ENCODE measurements at regions not wholly inside any gene's neighbourhood (a gene's known extent, or its start where the extent isn't known, plus 50 kb on each side); places are given as distances from the start of the nearest gene placed in this dataset.

DNA sequence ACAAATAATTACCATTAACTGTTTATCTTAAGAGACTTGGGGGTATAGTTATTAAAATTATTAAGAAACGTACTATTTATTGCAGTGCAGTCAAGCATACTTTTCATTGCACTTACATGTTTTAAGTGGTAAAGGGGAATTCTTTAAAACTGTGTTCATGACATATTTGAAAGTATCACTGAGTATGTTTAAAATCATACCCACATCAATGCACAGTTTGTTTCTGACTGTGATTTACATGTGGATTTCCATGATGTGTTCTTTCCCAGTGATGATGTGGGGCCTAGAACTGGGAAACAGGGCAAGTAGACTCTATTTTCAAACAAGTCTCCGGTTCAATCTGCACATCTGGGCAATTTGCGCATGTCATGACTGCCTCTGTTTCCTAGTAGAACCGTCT, 340.5 kb upstream of the OBI1 start:
- ChIA-PET POLR2A (interaction anchor here (0.7 kb wide), 1 partner anchor 629 kb away, joined by 3 read pairs; no protein-coding TSS in a partner anchor), CTCF (ENCODE audit: unreplicated experiment) (no interaction called here)
- no peak overlapping the region for H3K27ac ChIP-seq (ENCODE audit: low read depth, low read length, poor library complexity, severe bottlenecking)
- no peaks in the 10 kb centered on the region for H4K20me1 ChIP-seq (ENCODE audit: insufficient read depth, low read length)
- no peak overlapping the region for H2AFZ ChIP-seq (ENCODE audit: low read length)
- no peaks in the 10 kb centered on the region for H3K9me3 ChIP-seq (ENCODE audit: low read length)
- H3K79me2 ChIP-seq (ENCODE audit: insufficient read depth, low read depth, low read length) = no peaks in the 10 kb centered on the region
- DNase-seq (ENCODE audit: low spot score) = no peak
- no peaks in the 10 kb centered on the region for H3K9me2 ChIP-seq (ENCODE audit: insufficient read depth, low read length)
- no TSS peak for BruUV-seq (replicated peaks)
- intact Hi-C loops (cut with micrococcal nuclease; ENCODE audit: unreplicated experiment) = no loop called here
- H3K4me3 ChIP-seq (ENCODE audit: low read depth, low read length, poor library complexity, severe bottlenecking) = no peak overlapping the region
- no peaks in the 10 kb centered on the region for H3K36me3 ChIP-seq (ENCODE audit: insufficient read depth, low read length)
- no peaks in the 10 kb centered on the region for H3K4me1 ChIP-seq (ENCODE audit: insufficient read depth, low read length, poor library complexity, severe bottlenecking)
- TF ChIP-seq EZH2phosphoT487 (IDR thresholded peaks at IDR 0.05; ENCODE audit: borderline replicate concordance, low read depth, low read length) = no peak
- TF ChIP-seq, protein P1, sequence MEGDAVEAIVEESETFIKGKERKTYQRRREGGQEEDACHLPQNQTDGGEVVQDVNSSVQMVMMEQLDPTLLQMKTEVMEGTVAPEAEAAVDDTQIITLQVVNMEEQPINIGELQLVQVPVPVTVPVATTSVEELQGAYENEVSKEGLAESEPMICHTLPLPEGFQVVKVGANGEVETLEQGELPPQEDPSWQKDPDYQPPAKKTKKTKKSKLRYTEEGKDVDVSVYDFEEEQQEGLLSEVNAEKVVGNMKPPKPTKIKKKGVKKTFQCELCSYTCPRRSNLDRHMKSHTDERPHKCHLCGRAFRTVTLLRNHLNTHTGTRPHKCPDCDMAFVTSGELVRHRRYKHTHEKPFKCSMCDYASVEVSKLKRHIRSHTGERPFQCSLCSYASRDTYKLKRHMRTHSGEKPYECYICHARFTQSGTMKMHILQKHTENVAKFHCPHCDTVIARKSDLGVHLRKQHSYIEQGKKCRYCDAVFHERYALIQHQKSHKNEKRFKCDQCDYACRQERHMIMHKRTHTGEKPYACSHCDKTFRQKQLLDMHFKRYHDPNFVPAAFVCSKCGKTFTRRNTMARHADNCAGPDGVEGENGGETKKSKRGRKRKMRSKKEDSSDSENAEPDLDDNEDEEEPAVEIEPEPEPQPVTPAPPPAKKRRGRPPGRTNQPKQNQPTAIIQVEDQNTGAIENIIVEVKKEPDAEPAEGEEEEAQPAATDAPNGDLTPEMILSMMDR (conservative IDR thresholded peaks at IDR 0.05; ENCODE audit: low read length) = no peak
- no peak overlapping the region for H3K4me2 ChIP-seq (ENCODE audit: low read length)

DNA sequence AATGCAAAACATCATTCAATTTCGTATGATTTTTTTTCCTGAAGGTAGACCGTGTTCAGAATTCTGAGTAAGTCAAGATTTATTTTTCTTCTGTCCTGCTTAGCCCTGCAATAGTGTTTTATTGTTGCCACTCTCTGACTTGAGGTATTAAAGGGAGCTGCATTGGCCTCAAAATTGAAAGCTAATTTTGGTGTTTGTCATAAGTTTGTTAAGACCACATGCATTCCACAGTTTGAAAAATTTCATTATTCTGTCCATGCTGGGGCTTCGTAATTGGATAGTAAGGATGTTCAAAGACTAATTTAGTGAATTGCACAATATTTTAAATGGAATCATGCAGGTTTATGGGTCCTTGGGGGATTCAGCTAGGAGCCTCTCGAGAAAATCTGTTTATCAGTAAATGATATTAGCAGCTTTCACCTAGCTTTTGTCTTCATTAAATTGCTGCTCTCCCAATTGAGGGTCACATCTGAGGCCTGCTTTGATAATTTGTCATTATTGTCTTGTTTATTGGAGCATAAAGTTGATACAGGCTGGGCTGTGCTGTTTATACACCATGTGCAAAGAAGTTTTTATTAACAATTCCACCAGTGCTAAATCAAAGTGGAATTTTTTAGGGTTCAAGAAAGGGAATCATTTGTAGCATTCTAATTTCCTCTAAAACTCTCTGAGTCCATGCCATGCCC, 339.8 kb upstream of the OBI1 start:
- no peak for DNase-seq (ENCODE audit: low spot score)
- H3K4me3 ChIP-seq (ENCODE audit: low read depth, low read length, poor library complexity, severe bottlenecking) = no peak overlapping the region
- no peak for TF ChIP-seq EZH2phosphoT487 (IDR thresholded peaks at IDR 0.05; ENCODE audit: borderline replicate concordance, low read depth, low read length)
- TF ChIP-seq, protein P1 (conservative IDR thresholded peaks at IDR 0.05; ENCODE audit: low read length) = no peak
- no peaks in the 10 kb centered on the region for H3K79me2 ChIP-seq (ENCODE audit: insufficient read depth, low read depth, low read length)
- no peaks in the 10 kb centered on the region for H3K36me3 ChIP-seq (ENCODE audit: insufficient read depth, low read length)
- ChIA-PET POLR2A (interaction anchor here (0.7 kb wide), 2 partner anchors 28 to 864 kb away, joined by 3 to 4 read pairs; no protein-coding TSS in a partner anchor), CTCF (ENCODE audit: unreplicated experiment) (no interaction called here)
- H3K27ac ChIP-seq (ENCODE audit: low read depth, low read length, poor library complexity, severe bottlenecking) = no peak overlapping the region
- no TSS peak for BruUV-seq (replicated peaks)
- H3K9me2 ChIP-seq (ENCODE audit: insufficient read depth, low read length) = no peaks in the 10 kb centered on the region
- intact Hi-C loops (cut with micrococcal nuclease; ENCODE audit: unreplicated experiment) = no loop called here
- H3K9me3 ChIP-seq (ENCODE audit: low read length) = no peaks in the 10 kb centered on the region
- no peaks in the 10 kb centered on the region for H3K4me1 ChIP-seq (ENCODE audit: insufficient read depth, low read length, poor library complexity, severe bottlenecking)
- no peak overlapping the region for H2AFZ ChIP-seq (ENCODE audit: low read length)
- H4K20me1 ChIP-seq (ENCODE audit: insufficient read depth, low read length) = no peaks in the 10 kb centered on the region
- H3K4me2 ChIP-seq (ENCODE audit: low read length) = no peak overlapping the region

DNA sequence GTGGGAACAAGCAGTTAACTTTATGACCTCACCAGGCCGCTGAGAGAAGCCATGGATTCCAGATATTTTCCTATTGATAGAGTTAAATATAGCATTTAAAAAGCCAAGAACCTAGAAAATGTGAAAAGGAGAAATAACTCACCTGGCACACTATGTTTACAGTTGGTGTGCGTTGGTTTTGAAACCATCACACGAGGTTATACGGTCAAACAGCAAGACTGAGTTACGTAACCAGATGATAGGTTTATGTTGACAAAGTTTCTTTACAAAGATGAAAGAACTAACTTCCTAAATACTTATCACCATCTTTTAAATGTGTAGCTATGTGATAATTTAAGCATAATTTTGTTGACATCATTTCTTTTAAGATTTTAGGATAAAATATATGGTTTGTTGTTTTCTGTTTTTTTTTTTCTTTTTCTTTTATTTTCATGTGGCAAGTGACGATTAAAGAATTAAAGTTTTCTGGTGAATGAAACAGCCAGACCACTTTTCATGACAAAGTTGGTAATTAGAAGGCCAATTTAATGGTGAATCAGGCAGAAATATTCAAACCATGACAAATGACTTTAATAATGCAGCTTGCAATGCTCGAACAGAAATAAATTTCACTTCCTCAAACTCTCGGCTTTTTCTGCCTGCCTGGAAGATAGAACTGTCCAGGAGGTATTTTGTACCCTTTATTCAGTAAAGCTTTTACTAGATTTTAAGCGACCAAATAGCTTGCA, 339.1 kb upstream of the OBI1 start:
- peak; percentile 3 for DNase-seq (ENCODE audit: low spot score)
- TF ChIP-seq, protein P1 (conservative IDR thresholded peaks at IDR 0.05; ENCODE audit: low read length) = no peak
- no peak for TF ChIP-seq EZH2phosphoT487 (IDR thresholded peaks at IDR 0.05; ENCODE audit: borderline replicate concordance, low read depth, low read length)
- H3K27ac ChIP-seq (ENCODE audit: low read depth, low read length, poor library complexity, severe bottlenecking) = no peak overlapping the region
- no peaks in the 10 kb centered on the region for H4K20me1 ChIP-seq (ENCODE audit: insufficient read depth, low read length)
- H3K4me2 ChIP-seq (ENCODE audit: low read length) = no peak overlapping the region
- no peak overlapping the region for H3K4me3 ChIP-seq (ENCODE audit: low read depth, low read length, poor library complexity, severe bottlenecking)
- no peaks in the 10 kb centered on the region for H3K79me2 ChIP-seq (ENCODE audit: insufficient read depth, low read depth, low read length)
- BruUV-seq (replicated peaks) = no TSS peak
- POLR2A ChIA-PET = interaction anchor here (0.7 kb wide), 2 partner anchors 29 to 863 kb away, joined by 3 to 4 read pairs; no protein-coding TSS in a partner anchor
- no peaks in the 10 kb centered on the region for H3K36me3 ChIP-seq (ENCODE audit: insufficient read depth, low read length)
- CTCF ChIA-PET (ENCODE audit: unreplicated experiment) = no interaction called here
- H3K9me2 ChIP-seq (ENCODE audit: insufficient read depth, low read length) = no peaks in the 10 kb centered on the region
- intact Hi-C loops (cut with micrococcal nuclease; ENCODE audit: unreplicated experiment) = no loop called here
- H2AFZ ChIP-seq (ENCODE audit: low read length) = no peak overlapping the region
- H3K9me3 ChIP-seq (ENCODE audit: low read length) = no peaks in the 10 kb centered on the region
- no peaks in the 10 kb centered on the region for H3K4me1 ChIP-seq (ENCODE audit: insufficient read depth, low read length, poor library complexity, severe bottlenecking)

All from OCI-LY7 (cell line).